H9 (cell line): ENCODE measurements at regions not wholly inside any gene's neighbourhood (a gene's known extent, or its start where the extent isn't known, plus 50 kb on each side); places are given as distances from the start of the nearest gene placed in this dataset.

Source experiments
- DNase-seq: peaks from one replicate; pipeline ENCODE4 v3.0.0-alpha.2; 2017
- H2AFZ ChIP-seq: one replicate; pipeline ENCODE4 v1.6.1; 2013; ENCODE audit warnings: mild to moderate bottlenecking, low read length, control low read depth, moderate library complexity
- H2AK5ac ChIP-seq: 2 replicates; pipeline ENCODE4 v1.6.1; 2013; ENCODE audit warnings: low read length, control low read depth, mixed read lengths; ENCODE audit not compliant: insufficient read length
- H2BK120ac ChIP-seq: one replicate; pipeline ENCODE4 v1.6.1; 2013; ENCODE audit warnings: low read depth, mild to moderate bottlenecking, low read length, control low read depth, inconsistent platforms; ENCODE audit not compliant: poor library complexity, severe bottlenecking
- H2BK12ac ChIP-seq: 2 replicates; pipeline ENCODE4 v1.6.1; 2013; ENCODE audit warnings: low read length, control low read depth, mixed read lengths, low read depth; ENCODE audit not compliant: insufficient read length
- H2BK15ac ChIP-seq: 2 replicates; pipeline ENCODE4 v1.6.1; 2013; ENCODE audit warnings: low read depth, low read length, control low read depth
- H2BK20ac ChIP-seq: one replicate; pipeline ENCODE4 v1.6.1; 2013; ENCODE audit warnings: low read depth, mild to moderate bottlenecking, low read length, control low read depth, inconsistent platforms; ENCODE audit not compliant: poor library complexity, severe bottlenecking
- H2BK5ac ChIP-seq: 2 replicates; pipeline ENCODE4 v1.6.1; 2013; ENCODE audit warnings: low read length, control low read depth, mixed read lengths; ENCODE audit not compliant: insufficient read length
- H3K14ac ChIP-seq: 2 replicates; pipeline ENCODE4 v1.6.1; 2013; ENCODE audit warnings: low read length, control low read depth; ENCODE audit not compliant: insufficient read depth
- H3K18ac ChIP-seq: 2 replicates; pipeline ENCODE4 v1.6.1; 2013; ENCODE audit warnings: low read depth, mild to moderate bottlenecking, mixed read lengths, low read length, control low read depth; ENCODE audit not compliant: insufficient read length
- H3K23ac ChIP-seq: 2 replicates; pipeline ENCODE4 v1.6.1; 2013; ENCODE audit warnings: low read length, control low read depth, mixed read lengths, low read depth; ENCODE audit not compliant: insufficient read length
- H3K23me2 ChIP-seq: 2 replicates; pipeline ENCODE4 v1.6.1; 2013; ENCODE audit warnings: low read depth, mild to moderate bottlenecking, mixed read lengths, low read length, control low read depth; ENCODE audit not compliant: insufficient read length, poor library complexity, severe bottlenecking
- H3K27ac ChIP-seq: 2 replicates; pipeline ENCODE4 v1.5.1; 2013; ENCODE audit warnings: low read length, control low read depth, mixed read lengths, low read depth; ENCODE audit not compliant: insufficient read length
- H3K27me3 ChIP-seq: 2 replicates; pipeline ENCODE4 v1.6.1; 2013; ENCODE audit warnings: low read length, control low read depth, inconsistent platforms; ENCODE audit not compliant: insufficient read depth
- H3K4ac ChIP-seq: 2 replicates; pipeline ENCODE4 v1.6.1; 2013; ENCODE audit warnings: low read depth, mild to moderate bottlenecking, control low read depth, inconsistent platforms, low read length, moderate library complexity
- H3K4me1 ChIP-seq: 2 replicates; pipeline ENCODE4 v1.6.1; 2013; ENCODE audit warnings: low read length, control low read depth, inconsistent platforms; ENCODE audit not compliant: insufficient read depth
- H3K4me2 ChIP-seq: 2 replicates; pipeline ENCODE4 v1.6.1; 2013; ENCODE audit warnings: low read length, control low read depth, mixed read lengths; ENCODE audit not compliant: insufficient read length, insufficient read depth
- H3K56ac ChIP-seq: 2 replicates; pipeline ENCODE4 v1.6.1; 2013; ENCODE audit warnings: low read depth, mild to moderate bottlenecking, mixed read lengths, low read length, control low read depth; ENCODE audit not compliant: insufficient read length
- H3K79me1 ChIP-seq: 2 replicates; pipeline ENCODE4 v1.6.1; 2013; ENCODE audit warnings: low read depth, mild to moderate bottlenecking, moderate library complexity, low read length, control low read depth, inconsistent platforms; ENCODE audit not compliant: insufficient read depth, poor library complexity, severe bottlenecking
- H3K79me2 ChIP-seq: 2 replicates; pipeline ENCODE4 v1.6.1; 2013; ENCODE audit warnings: low read length, control low read depth, inconsistent platforms; ENCODE audit not compliant: insufficient read depth
- H3K9ac ChIP-seq: 2 replicates; pipeline ENCODE4 v1.6.1; 2013; ENCODE audit warnings: low read length, control low read depth, mixed read lengths; ENCODE audit not compliant: insufficient read length; ENCODE audit errors: extremely low read depth
- H3K9me3 ChIP-seq: one replicate; pipeline ENCODE4 v1.6.1; 2013; ENCODE audit warnings: low read depth, low read length, inconsistent platforms; ENCODE audit not compliant: control insufficient read depth
- H3T11ph ChIP-seq: one replicate; pipeline ENCODE4 v1.6.1; 2013; ENCODE audit warnings: mild to moderate bottlenecking, low read length, control low read depth, inconsistent platforms
- H4K20me1 ChIP-seq: one replicate; pipeline ENCODE4 v1.6.1; 2013; ENCODE audit not compliant: control insufficient read depth, insufficient read length, insufficient read depth
- H4K5ac ChIP-seq: 2 replicates; pipeline ENCODE4 v1.6.1; 2013; ENCODE audit warnings: low read depth, mild to moderate bottlenecking, mixed read lengths, low read length, control low read depth; ENCODE audit not compliant: insufficient read length
- H4K8ac ChIP-seq: replicated peaks from 2 replicates; pipeline ENCODE4 v1.6.1; 2013; ENCODE audit warnings: low read length, control low read depth, mixed read lengths, low read depth; ENCODE audit not compliant: insufficient read length
- H4K91ac ChIP-seq: 2 replicates; pipeline ENCODE4 v1.6.1; 2013; ENCODE audit warnings: low read depth, mild to moderate bottlenecking, moderate library complexity, mixed read lengths, low read length, control low read depth; ENCODE audit not compliant: insufficient read length
- H3K27ac Mint-ChIP-seq, 3 experiments: 2 replicates in 2 of 3; 3 replicates in 1 of 3; pipeline ENCODE4 v1.8.0; 2020 to 2021; ENCODE audit warnings: mixed read lengths in 3 of 3, mild to moderate bottlenecking in 1 of 3, moderate library complexity in 1 of 3
- H3K27me3 Mint-ChIP-seq: 2 replicates; pipeline ENCODE4 v1.8.0; 2021; ENCODE audit warnings: low read depth, mild to moderate bottlenecking, moderate library complexity, mixed read lengths
- H3K36me3 Mint-ChIP-seq, 3 experiments: 2 replicates in 2 of 3; 3 replicates in 1 of 3; pipeline ENCODE4 v1.8.0; 2020 to 2021; ENCODE audit warnings: low read depth in 3 of 3, mixed read lengths in 3 of 3; ENCODE audit not compliant: insufficient read depth in 1 of 3
- H3K4me1 Mint-ChIP-seq, 2 experiments: 2 replicates each; pipeline ENCODE4 v1.8.0; 2020; ENCODE audit warnings: mixed read lengths in 2 of 2
- H3K4me3 Mint-ChIP-seq, 2 experiments: 2 replicates in 1 of 2; 3 replicates in 1 of 2; pipeline ENCODE4 v1.8.0; 2020 to 2021; ENCODE audit warnings: mild to moderate bottlenecking in 2 of 2, mixed read lengths in 2 of 2, moderate library complexity in 1 of 2
- H3K9me3 Mint-ChIP-seq, 2 experiments: 2 replicates in 1 of 2; 3 replicates in 1 of 2; pipeline ENCODE4 v1.8.0; 2020; ENCODE audit warnings: mild to moderate bottlenecking in 2 of 2, mixed read lengths in 2 of 2, moderate library complexity in 1 of 2
- WGBS: extraction: QIAGEN DNeasy Blood & Tissue Kit; methylation state at CpG from one replicate; pipeline ENCODE4 v1.1.7; 2013; ENCODE audit warnings: missing lambda C conversion rate, low lambda C conversion rate, mixed read lengths; ENCODE audit not compliant: insufficient read length; ENCODE audit errors: extremely low coverage; 5-methylcytosine and 5-hydroxymethylcytosine counted together
- TF ChIP-seq, protein P1 (sequence below): fragments of 200-600 bp; sonication (generic); conservative IDR thresholded peaks from 3 replicates; pipeline ENCODE4 v1.8.0; 2021; ENCODE audit warnings: antibody characterized with exemption, mild to moderate bottlenecking

DNA sequence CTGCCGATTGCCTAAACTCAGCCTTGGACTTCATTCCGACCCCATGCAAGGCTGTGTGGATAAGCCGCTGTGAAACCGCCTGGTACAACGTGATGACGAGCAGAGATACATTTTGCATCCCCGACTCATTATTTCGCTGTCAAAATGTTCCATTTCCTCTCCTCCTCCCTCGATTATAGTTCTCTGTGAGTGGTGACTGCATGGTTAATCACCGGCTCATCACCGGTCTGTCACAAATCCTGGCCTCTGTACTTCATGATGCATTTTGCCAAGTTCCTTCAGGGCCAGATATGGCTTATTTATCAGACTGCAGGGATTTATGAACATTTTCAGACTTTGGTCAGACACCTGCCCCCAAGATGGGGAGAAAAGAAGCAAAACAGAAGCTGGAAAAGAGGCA is 461.6 kb upstream of the DPP6 start:
- Histone ChIP-seq H3K27me3 (no peaks in the 10 kb centered on the region), H4K20me1 (no peaks in the 10 kb centered on the region), H3K9me3 (peaks cover 26% of the 10 kb centered on the region), H2BK20ac (no peak overlapping the region), H3K79me1 (no peaks in the 10 kb centered on the region), H2BK120ac (no peak overlapping the region), H2BK15ac (no peak overlapping the region), H3K23me2 (no peaks in the 10 kb centered on the region), H3K18ac (no peak overlapping the region), H3K4me1 (no peaks in the 10 kb centered on the region), H3K14ac (no peak overlapping the region), H4K8ac (no peak overlapping the region), H2AK5ac (no peak overlapping the region), H3K27ac (no peak overlapping the region), H4K5ac (no peak overlapping the region), H4K91ac (no peak overlapping the region), H3K23ac (no peak overlapping the region), H3K56ac (no peak overlapping the region), H2BK5ac (no peak overlapping the region), H3T11ph (no peak overlapping the region), H3K79me2 (no peaks in the 10 kb centered on the region), H2BK12ac (no peak overlapping the region), H3K9ac (no peak overlapping the region), H3K4ac (no peak overlapping the region), H3K4me2 (no peak overlapping the region), H2AFZ (no peak overlapping the region)
- peaks cover 6% of the 10 kb centered on the region; the same call in 1 of the 2 replicates for H3K27me3 Mint-ChIP-seq
- H3K36me3 Mint-ChIP-seq, result peaks cover 0 to 22% (median 5%) of the 10 kb centered on the region in 3 experiments; a peak in 4 of 7 replicates
- no peaks in the 10 kb centered on the region for H3K4me1 Mint-ChIP-seq
- TF ChIP-seq, protein P1, sequence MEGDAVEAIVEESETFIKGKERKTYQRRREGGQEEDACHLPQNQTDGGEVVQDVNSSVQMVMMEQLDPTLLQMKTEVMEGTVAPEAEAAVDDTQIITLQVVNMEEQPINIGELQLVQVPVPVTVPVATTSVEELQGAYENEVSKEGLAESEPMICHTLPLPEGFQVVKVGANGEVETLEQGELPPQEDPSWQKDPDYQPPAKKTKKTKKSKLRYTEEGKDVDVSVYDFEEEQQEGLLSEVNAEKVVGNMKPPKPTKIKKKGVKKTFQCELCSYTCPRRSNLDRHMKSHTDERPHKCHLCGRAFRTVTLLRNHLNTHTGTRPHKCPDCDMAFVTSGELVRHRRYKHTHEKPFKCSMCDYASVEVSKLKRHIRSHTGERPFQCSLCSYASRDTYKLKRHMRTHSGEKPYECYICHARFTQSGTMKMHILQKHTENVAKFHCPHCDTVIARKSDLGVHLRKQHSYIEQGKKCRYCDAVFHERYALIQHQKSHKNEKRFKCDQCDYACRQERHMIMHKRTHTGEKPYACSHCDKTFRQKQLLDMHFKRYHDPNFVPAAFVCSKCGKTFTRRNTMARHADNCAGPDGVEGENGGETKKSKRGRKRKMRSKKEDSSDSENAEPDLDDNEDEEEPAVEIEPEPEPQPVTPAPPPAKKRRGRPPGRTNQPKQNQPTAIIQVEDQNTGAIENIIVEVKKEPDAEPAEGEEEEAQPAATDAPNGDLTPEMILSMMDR, result no peak
- no CpG with 5 or more reads among the region's 11 CpGs for WGBS
- peaks cover 87 to 93% of the 10 kb centered on the region in 2 experiments for H3K9me3 Mint-ChIP-seq
- H3K4me3 Mint-ChIP-seq, result no peak overlapping the region
- no peak for DNase-seq
- H3K27ac Mint-ChIP-seq, result no peak overlapping the region
